ENCODE measurements at regions not wholly inside any gene's neighbourhood (a gene's known extent, or its start where the extent isn't known, plus 50 kb on each side); places are given as distances from the start of the nearest gene placed in this dataset.
"Not testable (repeated sequence)": the region's sequence is repeated elsewhere in the genome, so short reads cannot be mapped to it uniquely, and the experiment has no call there.

DNA sequence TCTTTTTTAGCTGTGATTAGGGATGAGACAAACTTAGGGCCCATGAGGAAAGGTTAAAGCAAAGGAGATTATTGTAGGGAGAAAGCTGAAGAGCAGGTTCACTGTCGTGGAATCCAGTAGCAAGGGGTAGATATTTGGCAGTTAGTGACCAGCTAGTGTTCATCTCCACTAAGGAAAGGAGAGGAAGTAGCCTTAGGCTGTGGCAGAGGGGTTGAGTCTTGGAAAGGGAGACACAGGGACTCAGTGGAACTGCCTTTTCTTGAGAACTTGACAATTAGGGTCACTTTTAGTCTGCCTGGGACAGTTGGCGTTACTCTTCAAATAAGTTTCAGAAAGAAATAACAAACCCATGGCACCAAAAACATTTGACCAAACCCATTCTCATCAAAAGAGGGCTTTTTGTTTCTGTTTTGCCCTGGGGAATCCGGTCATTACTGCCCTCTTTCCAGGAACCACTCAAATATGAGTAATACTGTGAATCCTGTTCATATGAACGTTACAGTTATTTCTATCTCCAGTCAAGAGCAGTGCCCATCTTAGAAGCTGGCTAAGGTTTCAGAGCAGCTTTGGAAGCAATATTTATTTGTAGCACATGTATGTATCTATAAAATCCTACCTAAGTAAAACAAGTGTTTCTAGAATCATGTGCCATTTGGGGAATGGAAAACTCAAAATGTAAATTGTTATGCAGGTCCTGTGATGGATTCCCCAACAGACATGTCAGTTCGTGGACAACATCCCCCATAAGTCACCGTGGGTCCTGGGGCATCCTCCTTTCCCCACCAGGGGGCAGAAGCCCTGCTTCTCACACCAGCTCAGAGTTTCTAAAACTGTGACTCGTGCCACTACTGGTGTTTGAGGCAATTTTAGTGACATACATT is 77.3 kb upstream of the PHLPP1 start:
- no peak overlapping the region for H3K4me3 ChIP-seq (ENCODE audit: control insufficient read depth, low read depth, low read length)
- TF ChIP-seq, protein P1, sequence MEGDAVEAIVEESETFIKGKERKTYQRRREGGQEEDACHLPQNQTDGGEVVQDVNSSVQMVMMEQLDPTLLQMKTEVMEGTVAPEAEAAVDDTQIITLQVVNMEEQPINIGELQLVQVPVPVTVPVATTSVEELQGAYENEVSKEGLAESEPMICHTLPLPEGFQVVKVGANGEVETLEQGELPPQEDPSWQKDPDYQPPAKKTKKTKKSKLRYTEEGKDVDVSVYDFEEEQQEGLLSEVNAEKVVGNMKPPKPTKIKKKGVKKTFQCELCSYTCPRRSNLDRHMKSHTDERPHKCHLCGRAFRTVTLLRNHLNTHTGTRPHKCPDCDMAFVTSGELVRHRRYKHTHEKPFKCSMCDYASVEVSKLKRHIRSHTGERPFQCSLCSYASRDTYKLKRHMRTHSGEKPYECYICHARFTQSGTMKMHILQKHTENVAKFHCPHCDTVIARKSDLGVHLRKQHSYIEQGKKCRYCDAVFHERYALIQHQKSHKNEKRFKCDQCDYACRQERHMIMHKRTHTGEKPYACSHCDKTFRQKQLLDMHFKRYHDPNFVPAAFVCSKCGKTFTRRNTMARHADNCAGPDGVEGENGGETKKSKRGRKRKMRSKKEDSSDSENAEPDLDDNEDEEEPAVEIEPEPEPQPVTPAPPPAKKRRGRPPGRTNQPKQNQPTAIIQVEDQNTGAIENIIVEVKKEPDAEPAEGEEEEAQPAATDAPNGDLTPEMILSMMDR (conservative IDR thresholded peaks at IDR 0.05; ENCODE audit: control insufficient read depth, insufficient read depth, low read depth, low read length): peak; percentile 60
- no peak for DNase-seq (ENCODE audit: low read depth)

DNA sequence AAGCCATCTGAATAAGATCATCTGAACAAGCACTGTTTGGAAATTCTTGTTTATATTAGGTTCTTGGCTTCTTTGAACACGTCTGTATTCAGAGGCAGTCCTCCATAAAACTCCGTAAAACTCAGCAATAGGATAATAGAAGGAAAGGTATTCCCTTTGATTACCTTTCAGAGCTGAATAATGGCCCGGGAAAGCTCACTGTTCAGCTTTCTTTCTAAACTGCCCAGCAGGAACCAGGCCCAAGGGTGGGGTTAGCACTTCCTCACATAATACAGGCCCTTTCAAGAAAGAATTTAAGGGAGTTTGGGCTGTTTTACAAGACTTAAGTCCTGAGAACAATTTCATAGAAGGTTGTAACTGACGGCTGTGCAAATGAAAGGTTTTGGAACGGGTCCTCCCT is 72.2 kb upstream of the PHLPP1 start:
- no peak overlapping the region for H3K4me3 ChIP-seq (ENCODE audit: control insufficient read depth, low read depth, low read length)
- no peak for DNase-seq (ENCODE audit: low read depth)
- TF ChIP-seq, protein P1 (conservative IDR thresholded peaks at IDR 0.05; ENCODE audit: control insufficient read depth, insufficient read depth, low read depth, low read length): no peak

DNA sequence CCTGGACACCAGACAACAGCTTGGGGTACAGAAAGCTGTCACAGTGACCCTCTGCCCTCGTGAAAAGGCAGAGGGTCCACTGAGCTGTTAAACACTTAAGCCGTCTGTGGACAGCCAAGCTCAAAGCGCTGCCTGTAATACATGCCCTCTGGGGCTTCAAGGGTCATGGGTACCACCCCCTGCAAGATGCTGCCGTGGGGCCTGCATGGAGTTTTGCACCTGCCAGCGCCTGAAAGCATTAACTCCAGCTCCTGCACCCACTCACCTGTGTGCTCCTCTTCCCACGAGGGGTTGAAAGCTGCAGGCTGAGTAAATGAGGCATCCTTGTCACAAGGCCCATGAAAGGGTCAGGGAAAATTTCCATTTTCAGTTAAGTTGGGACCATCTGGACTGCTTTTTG is 70.6 kb upstream of the PHLPP1 start:
- no peak for DNase-seq (ENCODE audit: low read depth)
- H3K4me3 ChIP-seq (ENCODE audit: control insufficient read depth, low read depth, low read length): no peak overlapping the region
- TF ChIP-seq, protein P1 (conservative IDR thresholded peaks at IDR 0.05; ENCODE audit: control insufficient read depth, insufficient read depth, low read depth, low read length): no peak

DNA sequence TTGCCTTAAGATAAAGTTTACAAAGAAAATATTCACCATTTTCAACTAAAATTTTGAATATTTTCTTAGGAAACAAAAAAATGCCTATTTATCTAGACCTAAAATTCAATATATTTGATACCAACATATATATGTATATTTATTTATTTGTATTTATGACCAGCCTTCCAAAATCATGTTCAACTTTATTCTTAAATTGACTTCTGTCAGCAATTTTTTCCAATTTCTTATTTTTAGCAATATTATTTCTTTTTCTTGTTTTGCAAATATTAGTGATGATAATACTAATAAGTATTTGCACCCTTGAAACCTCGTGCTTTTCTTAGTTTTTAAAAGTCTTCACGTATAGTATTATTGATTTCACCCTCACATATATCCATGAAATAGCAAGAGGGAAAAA is 68.2 kb upstream of the PHLPP1 start:
- no peak overlapping the region for H3K4me3 ChIP-seq (ENCODE audit: control insufficient read depth, low read depth, low read length)
- no peak for DNase-seq (ENCODE audit: low read depth)
- TF ChIP-seq, protein P1 (conservative IDR thresholded peaks at IDR 0.05; ENCODE audit: control insufficient read depth, insufficient read depth, low read depth, low read length): no peak

DNA sequence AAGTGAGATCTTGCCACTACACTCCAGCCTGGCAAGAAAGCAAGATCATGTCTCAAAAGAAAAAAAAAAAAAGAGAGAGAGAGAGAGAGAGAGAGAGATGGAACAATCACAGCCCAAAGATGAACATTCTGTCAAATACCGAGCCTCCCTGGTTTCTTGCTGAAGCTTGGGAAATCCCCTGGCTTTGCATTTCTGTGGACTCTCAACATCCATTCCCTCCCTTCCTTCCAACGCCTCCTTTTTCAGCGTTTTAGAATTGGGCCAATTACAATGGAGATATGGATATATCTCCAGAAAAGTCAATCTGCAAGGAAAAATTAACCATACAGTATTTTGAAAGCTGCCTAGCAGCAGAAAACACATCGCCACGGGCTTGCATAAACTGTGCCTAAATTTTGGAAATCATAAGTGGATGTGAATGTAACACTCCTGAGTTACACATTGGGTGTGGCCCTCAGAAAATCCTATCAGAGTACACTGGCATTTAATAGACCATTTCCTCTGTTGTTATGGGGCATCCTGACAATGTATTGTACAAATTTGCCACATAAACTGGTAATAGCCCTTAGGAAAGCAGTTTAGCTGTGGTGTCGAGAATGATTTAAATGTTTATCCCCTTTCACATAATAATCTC is 67.2 kb upstream of the PHLPP1 start:
- TF ChIP-seq, protein P1 (conservative IDR thresholded peaks at IDR 0.05; ENCODE audit: control insufficient read depth, insufficient read depth, low read depth, low read length): no peak
- DNase-seq (ENCODE audit: low read depth): no peak
- H3K4me3 ChIP-seq (ENCODE audit: control insufficient read depth, low read depth, low read length): no peak overlapping the region

DNA sequence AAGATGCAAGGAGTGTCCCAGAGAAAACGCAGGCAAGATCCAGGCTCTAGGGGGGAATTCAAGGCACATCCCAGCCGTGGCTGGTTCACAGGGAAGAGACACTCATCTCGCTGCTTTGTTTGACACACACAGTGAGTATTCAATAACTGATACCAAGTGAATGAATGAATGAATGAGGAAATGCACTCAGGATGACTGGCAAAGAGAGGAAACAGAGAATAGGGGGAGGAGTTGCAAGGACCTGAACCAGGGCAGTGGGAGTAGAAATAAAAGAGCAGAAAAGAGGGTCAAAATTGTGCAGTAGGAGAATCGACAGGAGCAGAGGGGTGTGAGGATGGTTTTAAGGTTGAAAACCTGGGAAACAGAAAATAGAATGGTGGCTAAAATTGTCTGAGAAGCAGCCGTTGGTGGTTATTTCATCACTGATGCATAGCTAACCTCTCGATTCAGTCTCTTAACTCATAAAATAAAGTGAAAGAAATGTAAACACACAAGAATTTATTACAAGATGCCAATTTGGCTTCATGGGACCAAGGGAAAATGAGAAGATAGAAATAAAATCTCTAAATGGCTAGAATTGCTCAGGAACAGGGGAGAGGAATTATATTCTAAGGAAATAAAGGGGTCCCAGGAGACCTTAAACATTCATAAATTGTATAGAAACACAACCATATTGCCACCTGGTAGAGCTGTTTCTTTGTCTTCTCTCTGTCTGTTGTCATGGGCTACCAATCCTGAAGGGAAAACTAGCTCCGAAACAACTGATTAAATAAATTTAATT is 63.9 kb upstream of the PHLPP1 start:
- no peak overlapping the region for H3K4me3 ChIP-seq (ENCODE audit: control insufficient read depth, low read depth, low read length)
- TF ChIP-seq, protein P1 (conservative IDR thresholded peaks at IDR 0.05; ENCODE audit: control insufficient read depth, insufficient read depth, low read depth, low read length): no peak
- no peak for DNase-seq (ENCODE audit: low read depth)

DNA sequence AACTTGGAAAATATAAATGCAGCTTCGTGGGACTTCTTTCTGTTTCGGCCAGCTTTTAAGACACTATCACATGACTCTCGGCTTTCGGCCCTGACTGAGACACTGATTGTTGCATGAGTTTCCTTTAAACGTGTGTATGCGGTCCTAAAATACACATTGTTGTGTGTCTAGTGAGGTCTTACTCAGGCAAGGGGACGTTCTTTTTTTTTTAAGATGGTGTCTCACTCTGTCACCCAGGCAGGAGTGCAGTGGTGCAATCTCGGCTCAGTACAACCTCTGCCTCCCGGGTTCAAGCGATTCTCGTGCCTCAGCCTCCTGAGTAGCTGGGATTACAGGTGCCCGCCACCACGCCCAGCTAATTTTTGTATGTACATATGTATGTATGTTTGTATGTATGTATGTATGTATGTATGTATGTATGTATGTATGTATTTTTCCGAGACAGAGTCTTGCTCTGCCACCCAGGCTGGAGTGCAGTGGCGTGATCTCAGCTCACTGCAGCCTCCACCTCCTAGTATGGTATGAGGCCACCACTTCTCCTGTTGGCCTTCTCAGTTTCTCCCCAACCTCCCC is 63.2 kb upstream of the PHLPP1 start:
- not testable (repeated sequence) for DNase-seq (ENCODE audit: low read depth); H3K4me3 ChIP-seq (ENCODE audit: control insufficient read depth, low read depth, low read length)

All from fibroblast of mammary gland (primary cell).